H9 (cell line): ENCODE measurements at regions not wholly inside any gene's neighbourhood (a gene's known extent, or its start where the extent isn't known, plus 50 kb on each side); places are given as distances from the start of the nearest gene placed in this dataset.
A peak's percentile ranks its signal among the peaks of the same experiment; 100 is the strongest.

Source experiments
- DNase-seq: peaks from one replicate; pipeline ENCODE4 v3.0.0-alpha.2; 2017
- H2AFZ ChIP-seq: one replicate; pipeline ENCODE4 v1.6.1; 2013; ENCODE audit warnings: mild to moderate bottlenecking, low read length, control low read depth, moderate library complexity
- H2AK5ac ChIP-seq: 2 replicates; pipeline ENCODE4 v1.6.1; 2013; ENCODE audit warnings: low read length, control low read depth, mixed read lengths; ENCODE audit not compliant: insufficient read length
- H2BK120ac ChIP-seq: one replicate; pipeline ENCODE4 v1.6.1; 2013; ENCODE audit warnings: low read depth, mild to moderate bottlenecking, low read length, control low read depth, inconsistent platforms; ENCODE audit not compliant: poor library complexity, severe bottlenecking
- H2BK12ac ChIP-seq: 2 replicates; pipeline ENCODE4 v1.6.1; 2013; ENCODE audit warnings: low read length, control low read depth, mixed read lengths, low read depth; ENCODE audit not compliant: insufficient read length
- H2BK15ac ChIP-seq: 2 replicates; pipeline ENCODE4 v1.6.1; 2013; ENCODE audit warnings: low read depth, low read length, control low read depth
- H2BK20ac ChIP-seq: one replicate; pipeline ENCODE4 v1.6.1; 2013; ENCODE audit warnings: low read depth, mild to moderate bottlenecking, low read length, control low read depth, inconsistent platforms; ENCODE audit not compliant: poor library complexity, severe bottlenecking
- H2BK5ac ChIP-seq: 2 replicates; pipeline ENCODE4 v1.6.1; 2013; ENCODE audit warnings: low read length, control low read depth, mixed read lengths; ENCODE audit not compliant: insufficient read length
- H3K14ac ChIP-seq: 2 replicates; pipeline ENCODE4 v1.6.1; 2013; ENCODE audit warnings: low read length, control low read depth; ENCODE audit not compliant: insufficient read depth
- H3K18ac ChIP-seq: 2 replicates; pipeline ENCODE4 v1.6.1; 2013; ENCODE audit warnings: low read depth, mild to moderate bottlenecking, mixed read lengths, low read length, control low read depth; ENCODE audit not compliant: insufficient read length
- H3K23ac ChIP-seq: 2 replicates; pipeline ENCODE4 v1.6.1; 2013; ENCODE audit warnings: low read length, control low read depth, mixed read lengths, low read depth; ENCODE audit not compliant: insufficient read length
- H3K23me2 ChIP-seq: 2 replicates; pipeline ENCODE4 v1.6.1; 2013; ENCODE audit warnings: low read depth, mild to moderate bottlenecking, mixed read lengths, low read length, control low read depth; ENCODE audit not compliant: insufficient read length, poor library complexity, severe bottlenecking
- H3K27ac ChIP-seq: 2 replicates; pipeline ENCODE4 v1.5.1; 2013; ENCODE audit warnings: low read length, control low read depth, mixed read lengths, low read depth; ENCODE audit not compliant: insufficient read length
- H3K27me3 ChIP-seq: 2 replicates; pipeline ENCODE4 v1.6.1; 2013; ENCODE audit warnings: low read length, control low read depth, inconsistent platforms; ENCODE audit not compliant: insufficient read depth
- H3K4ac ChIP-seq: 2 replicates; pipeline ENCODE4 v1.6.1; 2013; ENCODE audit warnings: low read depth, mild to moderate bottlenecking, control low read depth, inconsistent platforms, low read length, moderate library complexity
- H3K4me1 ChIP-seq: 2 replicates; pipeline ENCODE4 v1.6.1; 2013; ENCODE audit warnings: low read length, control low read depth, inconsistent platforms; ENCODE audit not compliant: insufficient read depth
- H3K4me2 ChIP-seq: 2 replicates; pipeline ENCODE4 v1.6.1; 2013; ENCODE audit warnings: low read length, control low read depth, mixed read lengths; ENCODE audit not compliant: insufficient read length, insufficient read depth
- H3K56ac ChIP-seq: 2 replicates; pipeline ENCODE4 v1.6.1; 2013; ENCODE audit warnings: low read depth, mild to moderate bottlenecking, mixed read lengths, low read length, control low read depth; ENCODE audit not compliant: insufficient read length
- H3K79me1 ChIP-seq: 2 replicates; pipeline ENCODE4 v1.6.1; 2013; ENCODE audit warnings: low read depth, mild to moderate bottlenecking, moderate library complexity, low read length, control low read depth, inconsistent platforms; ENCODE audit not compliant: insufficient read depth, poor library complexity, severe bottlenecking
- H3K79me2 ChIP-seq: 2 replicates; pipeline ENCODE4 v1.6.1; 2013; ENCODE audit warnings: low read length, control low read depth, inconsistent platforms; ENCODE audit not compliant: insufficient read depth
- H3K9ac ChIP-seq: 2 replicates; pipeline ENCODE4 v1.6.1; 2013; ENCODE audit warnings: low read length, control low read depth, mixed read lengths; ENCODE audit not compliant: insufficient read length; ENCODE audit errors: extremely low read depth
- H3K9me3 ChIP-seq: one replicate; pipeline ENCODE4 v1.6.1; 2013; ENCODE audit warnings: low read depth, low read length, inconsistent platforms; ENCODE audit not compliant: control insufficient read depth
- H3T11ph ChIP-seq: one replicate; pipeline ENCODE4 v1.6.1; 2013; ENCODE audit warnings: mild to moderate bottlenecking, low read length, control low read depth, inconsistent platforms
- H4K20me1 ChIP-seq: one replicate; pipeline ENCODE4 v1.6.1; 2013; ENCODE audit not compliant: control insufficient read depth, insufficient read length, insufficient read depth
- H4K5ac ChIP-seq: 2 replicates; pipeline ENCODE4 v1.6.1; 2013; ENCODE audit warnings: low read depth, mild to moderate bottlenecking, mixed read lengths, low read length, control low read depth; ENCODE audit not compliant: insufficient read length
- H4K8ac ChIP-seq: replicated peaks from 2 replicates; pipeline ENCODE4 v1.6.1; 2013; ENCODE audit warnings: low read length, control low read depth, mixed read lengths, low read depth; ENCODE audit not compliant: insufficient read length
- H4K91ac ChIP-seq: 2 replicates; pipeline ENCODE4 v1.6.1; 2013; ENCODE audit warnings: low read depth, mild to moderate bottlenecking, moderate library complexity, mixed read lengths, low read length, control low read depth; ENCODE audit not compliant: insufficient read length
- H3K27ac Mint-ChIP-seq, 3 experiments: 2 replicates in 2 of 3; 3 replicates in 1 of 3; pipeline ENCODE4 v1.8.0; 2020 to 2021; ENCODE audit warnings: mixed read lengths in 3 of 3, mild to moderate bottlenecking in 1 of 3, moderate library complexity in 1 of 3
- H3K27me3 Mint-ChIP-seq: 2 replicates; pipeline ENCODE4 v1.8.0; 2021; ENCODE audit warnings: low read depth, mild to moderate bottlenecking, moderate library complexity, mixed read lengths
- H3K36me3 Mint-ChIP-seq, 3 experiments: 2 replicates in 2 of 3; 3 replicates in 1 of 3; pipeline ENCODE4 v1.8.0; 2020 to 2021; ENCODE audit warnings: low read depth in 3 of 3, mixed read lengths in 3 of 3; ENCODE audit not compliant: insufficient read depth in 1 of 3
- H3K4me1 Mint-ChIP-seq, 2 experiments: 2 replicates each; pipeline ENCODE4 v1.8.0; 2020; ENCODE audit warnings: mixed read lengths in 2 of 2
- H3K4me3 Mint-ChIP-seq, 2 experiments: 2 replicates in 1 of 2; 3 replicates in 1 of 2; pipeline ENCODE4 v1.8.0; 2020 to 2021; ENCODE audit warnings: mild to moderate bottlenecking in 2 of 2, mixed read lengths in 2 of 2, moderate library complexity in 1 of 2
- H3K9me3 Mint-ChIP-seq, 2 experiments: 2 replicates in 1 of 2; 3 replicates in 1 of 2; pipeline ENCODE4 v1.8.0; 2020; ENCODE audit warnings: mild to moderate bottlenecking in 2 of 2, mixed read lengths in 2 of 2, moderate library complexity in 1 of 2
- WGBS: extraction: QIAGEN DNeasy Blood & Tissue Kit; methylation state at CpG from one replicate; pipeline ENCODE4 v1.1.7; 2013; ENCODE audit warnings: missing lambda C conversion rate, low lambda C conversion rate, mixed read lengths; ENCODE audit not compliant: insufficient read length; ENCODE audit errors: extremely low coverage; 5-methylcytosine and 5-hydroxymethylcytosine counted together
- TF ChIP-seq, protein P1 (sequence below): fragments of 200-600 bp; sonication (generic); conservative IDR thresholded peaks from 3 replicates; pipeline ENCODE4 v1.8.0; 2021; ENCODE audit warnings: antibody characterized with exemption, mild to moderate bottlenecking

- no peak overlapping the region for H3K23ac ChIP-seq
- H3K27me3 ChIP-seq: no peaks in the 10 kb centered on the region
- H3K79me1 ChIP-seq: no peaks in the 10 kb centered on the region
- H4K5ac ChIP-seq: no peak overlapping the region
- H3K4me2 ChIP-seq: no peak overlapping the region
- H4K8ac ChIP-seq: no peak overlapping the region
- H3K79me2 ChIP-seq: no peaks in the 10 kb centered on the region
- peak; percentile 89 for DNase-seq
- no peak overlapping the region for H3K4me3 Mint-ChIP-seq
- H2AK5ac ChIP-seq: no peak overlapping the region
- H3K18ac ChIP-seq: no peak overlapping the region
- no peaks in the 10 kb centered on the region for H3K9me3 ChIP-seq
- WGBS: no CpG with 5 or more reads among the region's 3 CpGs
- H4K20me1 ChIP-seq: no peaks in the 10 kb centered on the region
- H3K27ac Mint-ChIP-seq: no peak overlapping the region
- no peak overlapping the region; the same call in 1 of the 2 replicates for H3K14ac ChIP-seq
- H3K9ac ChIP-seq: no peak overlapping the region
- H2BK120ac ChIP-seq: no peak overlapping the region
- H3K56ac ChIP-seq: no peak overlapping the region
- H3K27me3 Mint-ChIP-seq: peaks cover 21% of the 10 kb centered on the region
- H3K23me2 ChIP-seq: no peaks in the 10 kb centered on the region
- H3T11ph ChIP-seq: no peak overlapping the region
- no peak overlapping the region for H4K91ac ChIP-seq
- no peak overlapping the region for H2BK12ac ChIP-seq
- peaks cover 0 to 2% (median 0%) of the 10 kb centered on the region in 3 experiments; a peak in 2 of 7 replicates for H3K36me3 Mint-ChIP-seq
- no peak overlapping the region for H2AFZ ChIP-seq
- no peak overlapping the region for H2BK15ac ChIP-seq
- no peak overlapping the region for H3K27ac ChIP-seq
- TF ChIP-seq, protein P1, sequence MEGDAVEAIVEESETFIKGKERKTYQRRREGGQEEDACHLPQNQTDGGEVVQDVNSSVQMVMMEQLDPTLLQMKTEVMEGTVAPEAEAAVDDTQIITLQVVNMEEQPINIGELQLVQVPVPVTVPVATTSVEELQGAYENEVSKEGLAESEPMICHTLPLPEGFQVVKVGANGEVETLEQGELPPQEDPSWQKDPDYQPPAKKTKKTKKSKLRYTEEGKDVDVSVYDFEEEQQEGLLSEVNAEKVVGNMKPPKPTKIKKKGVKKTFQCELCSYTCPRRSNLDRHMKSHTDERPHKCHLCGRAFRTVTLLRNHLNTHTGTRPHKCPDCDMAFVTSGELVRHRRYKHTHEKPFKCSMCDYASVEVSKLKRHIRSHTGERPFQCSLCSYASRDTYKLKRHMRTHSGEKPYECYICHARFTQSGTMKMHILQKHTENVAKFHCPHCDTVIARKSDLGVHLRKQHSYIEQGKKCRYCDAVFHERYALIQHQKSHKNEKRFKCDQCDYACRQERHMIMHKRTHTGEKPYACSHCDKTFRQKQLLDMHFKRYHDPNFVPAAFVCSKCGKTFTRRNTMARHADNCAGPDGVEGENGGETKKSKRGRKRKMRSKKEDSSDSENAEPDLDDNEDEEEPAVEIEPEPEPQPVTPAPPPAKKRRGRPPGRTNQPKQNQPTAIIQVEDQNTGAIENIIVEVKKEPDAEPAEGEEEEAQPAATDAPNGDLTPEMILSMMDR: no peak
- no peaks in the 10 kb centered on the region for H3K9me3 Mint-ChIP-seq
- no peak overlapping the region for H3K4ac ChIP-seq
- H3K4me1 Mint-ChIP-seq: peaks cover 5 to 12% of the 10 kb centered on the region in 2 experiments
- no peak overlapping the region for H2BK20ac ChIP-seq
- H3K4me1 ChIP-seq: no peaks in the 10 kb centered on the region
- no peak overlapping the region for H2BK5ac ChIP-seq
Observed at GRCh38 chr12:13851828-13852227, 129.6 kb downstream of the GRIN2B start.
